ENCODE measurements at regions not wholly inside any gene's neighbourhood (a gene's known extent, or its start where the extent isn't known, plus 50 kb on each side); places are given as distances from the start of the nearest gene placed in this dataset.

DNA sequence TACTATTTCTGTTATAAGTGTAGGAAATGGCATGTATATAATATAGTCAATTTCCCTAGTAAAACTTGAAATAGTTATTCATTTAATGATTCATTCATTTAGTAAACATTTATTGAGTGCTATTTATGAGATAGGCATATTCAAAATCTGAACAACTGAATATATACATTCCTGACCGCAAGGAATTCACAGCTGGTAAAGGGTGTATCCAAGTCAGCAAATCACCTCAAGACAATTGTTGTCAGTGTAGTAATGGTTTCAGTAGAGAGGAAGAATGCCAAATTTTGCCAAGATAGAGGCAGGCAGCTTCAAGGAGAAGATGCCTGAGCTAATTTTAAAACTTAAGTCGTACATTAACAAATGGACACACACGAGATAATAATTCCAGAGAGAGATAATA is 89.8 kb upstream of the CHST9 start:
- TF ChIP-seq POLR2AphosphoS5 (IDR thresholded peaks at IDR 0.05; ENCODE audit: low read depth, low read length) (no peak), POLR2A (IDR thresholded peaks at IDR 0.05; ENCODE audit: low read depth, low read length) (no peak), TAF1 (IDR thresholded peaks at IDR 0.05; ENCODE audit: borderline replicate concordance, low read depth, low read length) (no peak)
- FAIRE-seq (no peak), DNase-seq (ENCODE audit: insufficient read length) (no peak)

DNA sequence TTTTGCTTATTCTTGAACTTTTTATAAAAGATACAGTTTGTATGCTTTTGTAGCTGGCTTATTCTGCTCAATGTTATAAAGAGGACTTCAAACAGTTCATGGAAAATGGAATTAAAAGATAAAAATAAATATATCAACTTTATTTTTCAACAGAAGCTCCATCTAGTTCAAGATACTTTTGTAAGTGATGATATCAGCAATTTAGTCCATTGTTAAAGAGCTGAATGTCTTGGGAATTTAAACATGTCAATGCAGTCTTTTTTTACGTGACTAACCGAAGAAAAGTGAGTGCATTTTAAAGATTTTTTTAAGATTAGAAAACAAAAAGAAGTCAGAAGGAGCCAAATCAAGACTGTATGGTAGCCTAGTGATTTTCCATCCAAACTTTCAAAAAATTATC is 85.4 kb upstream of the CHST9 start:
- FAIRE-seq, result no peak
- DNase-seq (ENCODE audit: insufficient read length), result no peak
- no peak for TF ChIP-seq POLR2A (IDR thresholded peaks at IDR 0.05; ENCODE audit: low read depth, low read length)
- TF ChIP-seq POLR2AphosphoS5 (IDR thresholded peaks at IDR 0.05; ENCODE audit: low read depth, low read length), result no peak
- no peak for TF ChIP-seq TAF1 (IDR thresholded peaks at IDR 0.05; ENCODE audit: borderline replicate concordance, low read depth, low read length)

DNA sequence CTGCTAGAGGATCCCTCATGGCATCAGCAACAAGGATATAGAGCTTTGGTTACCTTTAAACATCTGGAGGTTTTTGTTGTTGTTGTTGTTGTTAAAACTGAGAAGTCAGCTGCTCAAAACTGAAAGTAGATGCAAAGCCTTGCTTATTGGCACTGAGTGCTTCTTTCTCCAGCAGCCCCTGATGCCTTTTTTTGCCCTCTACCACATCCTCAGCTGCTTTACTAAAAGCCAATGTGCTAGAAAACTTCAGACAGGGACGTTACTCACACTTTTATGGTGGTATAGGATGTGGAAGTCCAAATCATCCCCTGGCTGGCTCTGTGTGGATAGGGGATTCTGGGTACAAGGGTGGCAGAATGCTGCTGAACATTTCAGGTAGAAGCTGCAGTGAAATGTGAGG is 78.3 kb upstream of the CHST9 start:
- DNase-seq (ENCODE audit: insufficient read length) (no peak), FAIRE-seq (no peak)
- TF ChIP-seq POLR2A (IDR thresholded peaks at IDR 0.05; ENCODE audit: low read depth, low read length), result no peak

DNA sequence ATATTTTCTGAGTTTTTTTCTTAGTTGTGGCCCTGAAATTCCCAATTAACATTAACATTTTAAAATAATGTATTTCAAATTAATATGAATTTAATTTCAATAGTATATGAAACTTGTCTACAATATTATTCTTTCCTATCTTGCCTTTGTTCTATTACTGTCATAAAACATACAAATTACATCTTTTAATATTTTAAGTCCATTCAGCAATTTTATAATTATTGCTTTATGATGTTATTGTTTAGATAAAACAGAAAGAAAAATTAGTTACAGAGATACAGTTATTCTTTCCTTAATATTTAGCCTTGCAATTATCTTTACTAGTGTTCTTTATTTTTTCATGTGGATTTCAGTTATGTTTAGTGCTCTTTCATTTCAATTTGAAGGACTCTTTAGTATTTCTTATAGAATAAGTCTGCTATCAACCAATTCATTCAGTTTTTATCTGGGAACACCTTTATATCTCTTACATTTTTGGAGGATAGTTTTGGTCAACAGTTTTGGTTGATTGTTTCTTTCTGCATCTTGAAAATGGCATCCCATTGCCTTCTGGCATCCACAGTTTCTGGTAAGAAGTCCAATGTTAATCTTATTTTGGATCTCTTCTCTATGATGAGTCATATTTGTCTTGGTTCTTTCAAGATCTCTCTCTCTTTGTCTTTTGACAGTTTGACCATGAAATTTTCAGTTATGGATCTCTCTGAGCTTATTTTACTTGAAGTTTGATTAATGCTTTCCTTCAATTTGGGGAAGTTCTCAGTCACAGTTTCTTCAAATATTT is 76.9 kb upstream of the CHST9 start:
- TF ChIP-seq POLR2A (IDR thresholded peaks at IDR 0.05; ENCODE audit: low read depth, low read length), result no peak
- no peak for TF ChIP-seq TAF1 (IDR thresholded peaks at IDR 0.05; ENCODE audit: borderline replicate concordance, low read depth, low read length)
- no peak for DNase-seq (ENCODE audit: insufficient read length)
- FAIRE-seq, result no peak

DNA sequence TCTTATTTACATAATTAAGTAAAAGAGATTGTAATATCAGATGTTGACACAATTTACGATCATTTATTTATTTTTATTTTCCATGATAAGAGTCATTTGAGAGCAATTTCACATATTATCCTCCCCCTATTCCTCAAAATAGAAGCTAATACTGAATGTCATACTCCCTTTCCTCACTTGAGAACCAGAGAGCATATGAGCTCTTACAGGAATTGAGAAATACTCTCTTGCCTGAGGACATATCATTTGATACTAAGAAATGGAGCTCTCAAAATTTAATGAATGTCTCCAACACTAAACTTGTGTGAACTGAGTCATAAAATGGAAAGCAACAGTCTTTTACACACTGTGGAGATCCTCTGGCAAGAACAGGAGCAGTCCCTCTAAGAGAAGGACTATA is 68.5 kb upstream of the CHST9 start:
- FAIRE-seq (no peak), DNase-seq (ENCODE audit: insufficient read length) (no peak)
- TF ChIP-seq POLR2A (IDR thresholded peaks at IDR 0.05; ENCODE audit: low read depth, low read length), result no peak
- TF ChIP-seq TAF1 (IDR thresholded peaks at IDR 0.05; ENCODE audit: borderline replicate concordance, low read depth, low read length), result no peak
- TF ChIP-seq POLR2AphosphoS5 (IDR thresholded peaks at IDR 0.05; ENCODE audit: low read depth, low read length), result no peak

DNA sequence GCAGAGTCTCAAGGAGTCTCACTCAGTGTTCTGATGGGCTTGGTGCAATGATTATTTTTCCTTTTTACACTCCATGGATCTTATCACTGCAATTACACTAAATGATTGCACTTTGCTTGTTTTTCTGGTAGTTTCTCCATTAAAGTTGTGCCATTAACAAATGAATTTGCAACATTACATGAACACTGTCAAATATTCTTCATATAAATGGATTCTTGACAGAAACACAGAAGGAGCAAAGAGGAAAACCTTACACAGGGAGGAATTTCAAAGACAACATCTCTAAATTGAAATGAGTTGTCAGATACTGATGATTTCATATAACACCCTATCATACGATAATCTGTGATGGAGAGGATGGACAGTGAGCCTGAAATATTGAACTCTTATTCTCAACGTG is 65.4 kb upstream of the CHST9 start:
- TF ChIP-seq TAF1 (IDR thresholded peaks at IDR 0.05; ENCODE audit: borderline replicate concordance, low read depth, low read length) (no peak), POLR2AphosphoS5 (IDR thresholded peaks at IDR 0.05; ENCODE audit: low read depth, low read length) (no peak), POLR2A (IDR thresholded peaks at IDR 0.05; ENCODE audit: low read depth, low read length) (no peak)
- FAIRE-seq (no peak), DNase-seq (ENCODE audit: insufficient read length) (no peak)

DNA sequence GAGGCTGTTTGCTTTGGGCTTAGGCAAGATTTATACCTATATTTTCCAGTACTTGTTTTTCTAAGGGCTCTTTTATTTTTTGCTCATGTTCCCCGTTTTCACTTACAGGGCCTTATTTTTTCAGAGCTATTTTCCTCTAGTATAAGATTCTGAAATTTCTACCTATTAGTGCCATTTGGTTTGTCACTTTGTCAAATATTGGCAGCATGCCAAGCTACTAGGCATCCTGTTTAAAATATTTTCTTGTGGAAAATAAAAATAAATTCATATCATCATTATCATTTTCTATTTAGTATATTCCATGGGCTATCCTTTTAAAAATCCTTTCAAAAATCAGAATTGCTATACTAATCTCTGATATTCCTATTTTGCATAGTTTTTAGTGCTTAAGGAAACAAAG is 64.8 kb upstream of the CHST9 start:
- DNase-seq (ENCODE audit: insufficient read length), result no peak
- FAIRE-seq, result no peak
- TF ChIP-seq POLR2A (IDR thresholded peaks at IDR 0.05; ENCODE audit: low read depth, low read length) (no peak), POLR2AphosphoS5 (IDR thresholded peaks at IDR 0.05; ENCODE audit: low read depth, low read length) (no peak), TAF1 (IDR thresholded peaks at IDR 0.05; ENCODE audit: borderline replicate concordance, low read depth, low read length) (no peak)

DNA sequence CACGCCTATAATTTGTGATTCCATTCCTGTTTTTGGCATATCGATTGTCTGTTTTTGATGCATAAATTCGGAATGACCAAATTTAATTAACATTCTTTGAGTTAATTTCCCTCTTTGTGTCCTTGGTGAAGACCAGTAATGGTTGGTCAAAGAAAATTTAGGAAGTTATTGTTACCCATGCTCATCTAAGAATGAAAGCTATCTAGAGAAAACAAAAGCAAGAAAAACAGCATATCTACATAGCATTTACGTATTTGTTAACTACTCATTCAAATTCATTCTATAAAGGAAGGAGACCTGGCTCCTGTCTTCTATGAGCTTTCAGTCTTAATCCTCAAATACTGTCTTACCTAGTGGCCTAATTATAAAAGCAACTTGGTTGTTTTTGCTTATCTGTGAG is 59.2 kb upstream of the CHST9 start:
- no peak for FAIRE-seq
- no peak for DNase-seq (ENCODE audit: insufficient read length)
- TF ChIP-seq POLR2AphosphoS5 (IDR thresholded peaks at IDR 0.05; ENCODE audit: low read depth, low read length) (no peak), TAF1 (IDR thresholded peaks at IDR 0.05; ENCODE audit: borderline replicate concordance, low read depth, low read length) (no peak), POLR2A (IDR thresholded peaks at IDR 0.05; ENCODE audit: low read depth, low read length) (no peak)

DNA sequence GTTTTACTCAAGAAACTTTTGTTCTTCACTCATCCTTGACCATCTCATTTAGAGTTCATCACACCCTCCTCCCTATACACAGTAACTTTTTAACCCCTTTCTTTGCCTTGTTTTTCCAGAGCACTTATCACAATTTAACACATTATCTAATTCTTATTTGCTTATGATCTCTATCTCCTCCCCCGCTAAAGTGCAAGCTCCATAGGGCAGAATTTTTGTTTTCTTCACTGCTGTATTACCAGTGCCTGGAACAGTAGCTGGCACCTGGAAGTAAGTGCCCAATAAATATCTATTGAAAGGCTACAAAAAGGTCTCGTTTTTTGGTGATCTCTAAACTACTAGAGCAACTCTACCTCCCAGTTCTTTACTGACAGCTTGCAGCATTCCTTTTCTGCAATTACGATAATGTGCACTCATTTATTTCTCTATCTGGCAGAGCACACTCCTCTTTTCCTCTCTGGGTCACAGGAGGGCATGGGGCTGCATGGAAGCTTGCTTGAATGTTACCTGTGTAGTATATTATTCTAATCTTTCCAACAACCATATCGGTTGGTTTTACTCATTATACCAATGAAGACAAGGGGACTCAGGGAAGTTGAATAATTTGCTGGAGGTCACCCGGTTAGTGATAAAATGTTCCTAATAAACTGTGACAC is 57.4 kb upstream of the CHST9 start:
- TF ChIP-seq POLR2AphosphoS5 (IDR thresholded peaks at IDR 0.05; ENCODE audit: low read depth, low read length) (no peak), POLR2A (IDR thresholded peaks at IDR 0.05; ENCODE audit: low read depth, low read length) (no peak), TAF1 (IDR thresholded peaks at IDR 0.05; ENCODE audit: borderline replicate concordance, low read depth, low read length) (no peak)
- FAIRE-seq, result no peak

DNA sequence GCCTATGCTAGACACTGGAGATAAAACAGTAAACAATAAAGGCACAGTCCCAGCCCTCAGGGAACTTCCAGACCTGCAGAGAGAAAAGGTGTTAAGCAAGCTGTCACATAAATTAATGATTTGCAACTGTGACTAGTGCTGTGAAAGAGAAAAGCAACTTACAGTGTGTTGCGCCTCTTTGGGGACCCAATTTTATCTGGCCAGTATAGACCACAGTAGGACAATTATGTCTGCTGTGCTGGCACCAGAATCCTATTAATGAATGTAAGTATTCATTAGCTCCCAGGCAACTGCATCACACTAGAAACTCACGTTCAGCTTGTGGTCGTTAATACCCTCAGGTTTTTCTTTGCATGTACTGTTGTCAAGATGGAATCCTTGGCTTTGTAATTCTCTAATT is 55.3 kb upstream of the CHST9 start:
- DNase-seq (ENCODE audit: insufficient read length) (no peak), FAIRE-seq (no peak)

More for the DNA sequence above, 57.4 kb upstream of the CHST9 start:
- DNase-seq (ENCODE audit: insufficient read length), result no peak

DNA sequence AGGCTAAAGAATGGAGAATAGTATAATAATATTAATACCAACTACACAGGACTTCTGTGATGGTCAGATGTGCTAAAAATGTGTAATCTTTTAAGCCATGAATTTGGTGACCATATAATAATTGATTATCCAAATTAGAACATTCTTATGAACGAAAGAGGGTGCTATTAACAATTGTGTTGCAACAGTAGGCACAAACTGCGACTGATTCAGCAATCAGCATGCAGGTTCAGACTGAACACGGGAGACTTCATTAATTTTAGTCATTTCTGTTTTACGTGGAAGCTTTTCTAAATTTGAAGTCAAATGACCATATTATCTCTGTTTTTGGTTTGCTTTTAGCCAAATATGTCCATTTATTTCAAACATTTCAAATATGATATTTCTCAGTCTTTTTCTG is 54.6 kb upstream of the CHST9 start:
- FAIRE-seq, result no peak
- DNase-seq (ENCODE audit: insufficient read length), result no peak
- no peak for TF ChIP-seq TAF1 (IDR thresholded peaks at IDR 0.05; ENCODE audit: borderline replicate concordance, low read depth, low read length)
- no peak for TF ChIP-seq POLR2AphosphoS5 (IDR thresholded peaks at IDR 0.05; ENCODE audit: low read depth, low read length)
- no peak for TF ChIP-seq POLR2A (IDR thresholded peaks at IDR 0.05; ENCODE audit: low read depth, low read length)

More for the DNA sequence above, 55.3 kb upstream of the CHST9 start:
- TF ChIP-seq POLR2AphosphoS5 (IDR thresholded peaks at IDR 0.05; ENCODE audit: low read depth, low read length) (no peak), POLR2A (IDR thresholded peaks at IDR 0.05; ENCODE audit: low read depth, low read length) (no peak), TAF1 (IDR thresholded peaks at IDR 0.05; ENCODE audit: borderline replicate concordance, low read depth, low read length) (no peak)

DNA sequence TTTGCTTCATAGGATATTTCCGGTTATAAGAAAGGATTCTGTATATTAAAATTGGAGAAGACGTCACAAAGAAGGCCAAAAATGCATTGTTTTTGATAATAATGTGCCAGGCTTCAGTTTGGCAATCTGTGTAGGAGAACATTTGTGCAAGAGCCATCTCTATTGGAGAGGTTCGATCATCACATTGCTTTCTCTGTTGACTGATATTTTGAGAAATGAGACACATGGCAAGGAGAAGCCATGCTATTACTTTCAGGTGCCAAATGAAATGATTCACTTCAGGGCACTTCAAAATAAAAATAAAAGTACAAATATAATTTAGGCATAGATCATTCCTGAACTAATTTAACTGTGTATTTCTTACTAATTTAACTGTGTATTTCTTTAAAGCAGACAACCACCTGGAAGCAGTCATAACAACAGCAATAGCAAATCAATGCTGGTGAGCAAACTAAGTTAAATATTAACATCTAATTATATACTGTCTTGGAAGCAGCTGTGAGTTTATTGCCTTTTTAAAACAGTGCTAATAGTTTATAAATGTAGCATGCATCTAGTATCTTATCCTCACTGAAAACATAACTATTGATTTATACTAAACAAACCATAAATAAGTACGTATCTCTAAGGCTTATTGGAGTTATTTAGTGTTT is 50.2 kb upstream of the CHST9 start:
- FAIRE-seq (no peak), DNase-seq (ENCODE audit: insufficient read length) (no peak)
- TF ChIP-seq POLR2A (IDR thresholded peaks at IDR 0.05; ENCODE audit: low read depth, low read length) (no peak), TAF1 (IDR thresholded peaks at IDR 0.05; ENCODE audit: borderline replicate concordance, low read depth, low read length) (no peak), POLR2AphosphoS5 (IDR thresholded peaks at IDR 0.05; ENCODE audit: low read depth, low read length) (no peak)

Measured in GM12892 (cell line).